ENCODE measurements at regions not wholly inside any gene's neighbourhood (a gene's known extent, or its start where the extent isn't known, plus 50 kb on each side); places are given as distances from the start of the nearest gene placed in this dataset.
"Not testable (repeated sequence)": the region's sequence is repeated elsewhere in the genome, so short reads cannot be mapped to it uniquely, and the experiment has no call there.

DNA sequence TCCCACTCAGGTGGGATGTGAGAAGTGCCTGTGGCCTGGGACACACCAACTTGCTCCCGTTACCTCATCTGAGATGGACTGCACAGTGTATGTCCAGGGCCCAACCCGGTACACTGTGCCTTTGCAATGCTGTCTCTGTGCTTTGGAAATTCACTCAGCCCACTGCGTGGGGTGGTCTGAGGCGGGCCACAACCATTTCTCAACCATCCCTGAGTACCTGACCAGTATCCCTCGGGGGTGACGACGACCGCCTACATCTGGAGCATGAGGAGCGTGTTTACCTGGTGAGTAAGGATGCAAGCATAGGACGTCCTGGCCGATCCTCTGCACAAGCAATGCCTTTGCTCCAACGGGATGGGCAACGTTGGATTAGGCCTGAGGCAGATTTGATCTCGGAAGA lies 188.2 kb upstream of the PZP start:
- TF ChIP-seq POLR2AphosphoS5 (IDR thresholded peaks at IDR 0.05; ENCODE audit: low read depth, low read length); SPI1 (IDR thresholded peaks at IDR 0.05; ENCODE audit: low read depth, low read length); POLR2A (IDR thresholded peaks at IDR 0.05; ENCODE audit: low read depth, low read length); TAF1 (IDR thresholded peaks at IDR 0.05; ENCODE audit: low read depth, low read length); POU2F2 (IDR thresholded peaks at IDR 0.05; ENCODE audit: low read depth, low read length); PAX5 (IDR thresholded peaks at IDR 0.05; ENCODE audit: insufficient read depth, low read length, severe bottlenecking): not testable (repeated sequence)
